H1 (cell line): ENCODE measurements at regions not wholly inside any gene's neighbourhood (a gene's known extent, or its start where the extent isn't known, plus 50 kb on each side); places are given as distances from the start of the nearest gene placed in this dataset.

Experiments used
- ATF3 ChIP-seq: IDR thresholded peaks from 2 replicates; pipeline ENCODE4 v1.6.1; 2011; ENCODE audit warnings: low read depth, mild to moderate bottlenecking, low read length; ENCODE audit not compliant: insufficient read depth
- CBX8 ChIP-seq: fragments of 300-800, 300-1000 bp; sonication (generic); IDR thresholded peaks from 2 replicates; pipeline ENCODE4 v1.7.1; 2016; ENCODE audit warnings: low read depth, low read length, borderline replicate concordance
- CEBPB ChIP-seq: IDR thresholded peaks from 2 replicates; pipeline ENCODE4 v1.6.1; 2012; ENCODE audit warnings: low read depth, low read length
- CHD2 ChIP-seq: IDR thresholded peaks from 2 replicates; pipeline ENCODE4 v1.6.1; 2012; ENCODE audit warnings: low read length, improper control_type of control experiment
- EZH2 ChIP-seq: fragments of 200-600 bp; sonication (generic); IDR thresholded peaks from 2 replicates; pipeline ENCODE4 v1.7.1; 2012; ENCODE audit warnings: low read depth, mild to moderate bottlenecking, moderate library complexity, low read length, inconsistent platforms; ENCODE audit not compliant: severe bottlenecking
- GTF2F1 ChIP-seq: IDR thresholded peaks from 2 replicates; pipeline ENCODE4 v1.6.1; 2012; ENCODE audit warnings: low read depth, low read length, improper control_type of control experiment, borderline replicate concordance
- POLR2A ChIP-seq, 2 experiments: IDR thresholded peaks; 1 replicate in 1 of 2; 2 replicates in 1 of 2; pipeline ENCODE4 v1.6.1; 2011; ENCODE audit warnings: low read depth in 2 of 2, low read length in 2 of 2, mild to moderate bottlenecking in 2 of 2; ENCODE audit errors: control extremely low read depth in 1 of 2
- POLR2AphosphoS5 ChIP-seq: IDR thresholded peaks from 2 replicates; pipeline ENCODE4 v1.6.1; 2011; ENCODE audit warnings: low read depth, low read length
- SAP30 ChIP-seq: fragments of 300-600 bp; sonication (generic); IDR thresholded peaks from 2 replicates; pipeline ENCODE4 v1.7.1; 2012; ENCODE audit warnings: low read length, moderate library complexity, mild to moderate bottlenecking, inconsistent platforms; ENCODE audit not compliant: insufficient read depth, insufficient replicate concordance
- SIN3A ChIP-seq, 2 experiments: IDR thresholded peaks in 1 of 2; conservative IDR thresholded peaks in 1 of 2; 2 replicates each; pipeline ENCODE4 v1.6.1; 2011 to 2012; ENCODE audit warnings: low read length in 2 of 2, improper control_type of control experiment in 1 of 2, low read depth in 1 of 2, mild to moderate bottlenecking in 1 of 2
- SRF ChIP-seq: IDR thresholded peaks from 2 replicates; pipeline ENCODE4 v1.6.1; 2011; ENCODE audit warnings: mild to moderate bottlenecking, low read depth, low read length, moderate library complexity
- USF2 ChIP-seq: IDR thresholded peaks from 2 replicates; pipeline ENCODE4 v1.6.1; 2011; ENCODE audit warnings: low read length, improper control_type of control experiment
- TF ChIP-seq, protein P1 (sequence below), 3 experiments: IDR thresholded peaks; 1 replicate in 2 of 3; 2 replicates in 1 of 3; pipeline versions ENCODE4 v1.5.1 to v1.6.1; 2011; ENCODE audit warnings: low read length in 3 of 3, mild to moderate bottlenecking in 3 of 3, inconsistent platforms in 2 of 3, low read depth in 1 of 3, moderate library complexity in 1 of 3; ENCODE audit not compliant: insufficient read depth in 1 of 3; ENCODE audit errors: control extremely low read depth in 1 of 3
- TF ChIP-seq, protein P2 (sequence below): IDR thresholded peaks from 2 replicates; pipeline ENCODE4 v1.6.1; 2012; ENCODE audit warnings: inconsistent platforms

DNA sequence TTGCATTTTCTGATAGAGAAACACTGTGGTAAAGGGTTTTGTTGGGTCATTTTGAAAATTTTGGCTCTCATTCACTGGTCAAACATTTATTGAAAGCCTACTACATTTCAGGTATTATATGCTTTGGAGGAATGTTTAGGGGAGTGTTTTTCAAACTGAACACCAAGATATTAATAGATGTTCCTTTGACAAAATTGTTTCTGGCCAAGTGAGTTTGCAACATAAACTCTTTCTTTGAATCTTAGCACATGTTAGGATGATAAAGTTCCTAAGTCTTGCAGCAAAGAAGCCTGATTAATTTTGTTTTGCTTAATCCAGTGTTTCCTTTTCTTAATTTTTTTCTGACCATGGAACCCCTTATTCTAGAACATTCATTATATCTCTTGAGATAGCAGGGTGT, 232.5 kb upstream of the PHYHIPL start:
- TF ChIP-seq CEBPB: no peak
- TF ChIP-seq, protein P1, sequence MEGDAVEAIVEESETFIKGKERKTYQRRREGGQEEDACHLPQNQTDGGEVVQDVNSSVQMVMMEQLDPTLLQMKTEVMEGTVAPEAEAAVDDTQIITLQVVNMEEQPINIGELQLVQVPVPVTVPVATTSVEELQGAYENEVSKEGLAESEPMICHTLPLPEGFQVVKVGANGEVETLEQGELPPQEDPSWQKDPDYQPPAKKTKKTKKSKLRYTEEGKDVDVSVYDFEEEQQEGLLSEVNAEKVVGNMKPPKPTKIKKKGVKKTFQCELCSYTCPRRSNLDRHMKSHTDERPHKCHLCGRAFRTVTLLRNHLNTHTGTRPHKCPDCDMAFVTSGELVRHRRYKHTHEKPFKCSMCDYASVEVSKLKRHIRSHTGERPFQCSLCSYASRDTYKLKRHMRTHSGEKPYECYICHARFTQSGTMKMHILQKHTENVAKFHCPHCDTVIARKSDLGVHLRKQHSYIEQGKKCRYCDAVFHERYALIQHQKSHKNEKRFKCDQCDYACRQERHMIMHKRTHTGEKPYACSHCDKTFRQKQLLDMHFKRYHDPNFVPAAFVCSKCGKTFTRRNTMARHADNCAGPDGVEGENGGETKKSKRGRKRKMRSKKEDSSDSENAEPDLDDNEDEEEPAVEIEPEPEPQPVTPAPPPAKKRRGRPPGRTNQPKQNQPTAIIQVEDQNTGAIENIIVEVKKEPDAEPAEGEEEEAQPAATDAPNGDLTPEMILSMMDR (IDR thresholded peaks at IDR 0.05; ENCODE audit: control extremely low read depth in 1 of 3, insufficient read depth in 1 of 3, low read depth in 1 of 3, low read length in 3 of 3): no peak
- TF ChIP-seq SAP30: no peak
- TF ChIP-seq, protein P2, sequence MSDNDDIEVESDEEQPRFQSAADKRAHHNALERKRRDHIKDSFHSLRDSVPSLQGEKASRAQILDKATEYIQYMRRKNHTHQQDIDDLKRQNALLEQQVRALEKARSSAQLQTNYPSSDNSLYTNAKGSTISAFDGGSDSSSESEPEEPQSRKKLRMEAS: no peak
- TF ChIP-seq ATF3: no peak
- TF ChIP-seq POLR2A (IDR thresholded peaks at IDR 0.05; ENCODE audit: control extremely low read depth in 1 of 2, low read depth in 2 of 2, low read length in 2 of 2): no peak
- TF ChIP-seq SRF: no peak
- TF ChIP-seq CBX8: no peak
- no peak for TF ChIP-seq USF2
- TF ChIP-seq SIN3A (conservative IDR thresholded peaks at IDR 0.05 in 1 of 2, IDR thresholded peaks at IDR 0.05 in 1 of 2; ENCODE audit: low read depth in 1 of 2, low read length in 2 of 2): no peak
- no peak for TF ChIP-seq POLR2AphosphoS5
- no peak for TF ChIP-seq CHD2
- no peak for TF ChIP-seq EZH2
- no peak for TF ChIP-seq GTF2F1
